ENCODE measurements at regions not wholly inside any gene's neighbourhood (a gene's known extent, or its start where the extent isn't known, plus 50 kb on each side); places are given as distances from the start of the nearest gene placed in this dataset.

DNA sequence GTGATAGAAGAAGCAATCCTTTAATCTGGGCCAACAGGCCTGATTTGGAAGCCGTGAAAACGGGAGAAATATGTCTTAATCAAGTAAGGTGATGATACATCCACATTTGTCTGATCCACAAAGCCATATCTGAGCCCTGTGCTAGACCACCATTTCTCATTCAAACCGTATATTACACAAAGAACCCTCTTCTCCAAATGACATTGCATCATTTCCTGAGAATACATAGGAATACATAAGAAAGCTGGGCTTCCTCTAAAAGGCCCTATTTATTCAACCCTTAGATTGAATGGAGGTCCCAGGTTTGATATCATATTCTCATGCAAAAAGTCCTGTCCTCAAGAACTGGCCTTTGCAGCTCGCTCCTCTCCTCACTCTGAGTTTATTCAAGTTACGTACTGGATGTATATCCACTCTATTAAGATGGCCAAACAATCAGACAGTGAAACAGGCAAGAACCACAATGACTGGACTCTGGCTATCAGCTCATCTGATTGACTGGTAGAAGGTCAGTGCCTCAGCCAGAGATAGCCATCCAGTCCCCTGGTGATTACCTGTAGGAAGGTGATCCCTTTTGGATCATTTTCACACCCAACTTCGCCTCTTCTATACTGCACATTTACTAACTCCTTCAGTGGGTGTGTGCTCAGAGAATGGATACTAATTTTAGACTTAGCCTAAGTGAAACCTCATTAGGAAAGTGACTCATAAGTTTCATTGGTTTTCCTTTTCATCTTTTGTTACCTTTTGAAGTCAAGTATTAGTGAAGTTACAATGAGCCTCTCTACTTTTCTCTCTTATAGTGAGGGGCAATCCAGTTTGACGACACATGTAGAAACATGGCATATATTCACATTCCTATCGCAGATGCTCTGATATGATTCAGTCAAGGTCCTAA is 167.6 kb upstream of the WWC1 start:
- no peaks in the 10 kb centered on the region for H3K9me3 Mint-ChIP-seq
- H3K4me3 Mint-ChIP-seq: no peak overlapping the region
- no peak overlapping the region for H3K27ac ChIP-seq (ENCODE audit: low read depth, low read length)
- H3K36me3 ChIP-seq (ENCODE audit: control insufficient read depth, insufficient read depth, low read length): no peaks in the 10 kb centered on the region
- no peak overlapping the region for H3K4me3 ChIP-seq (ENCODE audit: low read length)
- 95% methylated on average over 4 to 8 of the region's 8 CpGs for WGBS, 2 experiments (ENCODE audit: insufficient coverage in 1 of 2, insufficient read length in 1 of 2)
- no peaks in the 10 kb centered on the region for H3K4me1 ChIP-seq (ENCODE audit: control insufficient read depth, insufficient read depth, low read length)
- no peaks in the 10 kb centered on the region for H3K36me3 Mint-ChIP-seq (ENCODE audit: low read depth)
- H3K27me3 ChIP-seq (ENCODE audit: control insufficient read depth, insufficient read depth, low read length, poor library complexity, severe bottlenecking): no peaks in the 10 kb centered on the region
- no peaks in the 10 kb centered on the region for H3K9me3 ChIP-seq (ENCODE audit: control insufficient read depth, low read length)
- H3K27me3 Mint-ChIP-seq (ENCODE audit: insufficient read depth): peaks cover 2% of the 10 kb centered on the region
- H3K4me1 Mint-ChIP-seq: peaks cover 5% of the 10 kb centered on the region
- DNase-seq: no peak
- H3K27ac Mint-ChIP-seq: no peak overlapping the region
- no peak overlapping the region for H3K9ac ChIP-seq (ENCODE audit: extremely low read depth, low read length, poor library complexity, severe bottlenecking)
- TF ChIP-seq, protein P1, sequence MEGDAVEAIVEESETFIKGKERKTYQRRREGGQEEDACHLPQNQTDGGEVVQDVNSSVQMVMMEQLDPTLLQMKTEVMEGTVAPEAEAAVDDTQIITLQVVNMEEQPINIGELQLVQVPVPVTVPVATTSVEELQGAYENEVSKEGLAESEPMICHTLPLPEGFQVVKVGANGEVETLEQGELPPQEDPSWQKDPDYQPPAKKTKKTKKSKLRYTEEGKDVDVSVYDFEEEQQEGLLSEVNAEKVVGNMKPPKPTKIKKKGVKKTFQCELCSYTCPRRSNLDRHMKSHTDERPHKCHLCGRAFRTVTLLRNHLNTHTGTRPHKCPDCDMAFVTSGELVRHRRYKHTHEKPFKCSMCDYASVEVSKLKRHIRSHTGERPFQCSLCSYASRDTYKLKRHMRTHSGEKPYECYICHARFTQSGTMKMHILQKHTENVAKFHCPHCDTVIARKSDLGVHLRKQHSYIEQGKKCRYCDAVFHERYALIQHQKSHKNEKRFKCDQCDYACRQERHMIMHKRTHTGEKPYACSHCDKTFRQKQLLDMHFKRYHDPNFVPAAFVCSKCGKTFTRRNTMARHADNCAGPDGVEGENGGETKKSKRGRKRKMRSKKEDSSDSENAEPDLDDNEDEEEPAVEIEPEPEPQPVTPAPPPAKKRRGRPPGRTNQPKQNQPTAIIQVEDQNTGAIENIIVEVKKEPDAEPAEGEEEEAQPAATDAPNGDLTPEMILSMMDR (conservative IDR thresholded peaks at IDR 0.05): no peak

DNA sequence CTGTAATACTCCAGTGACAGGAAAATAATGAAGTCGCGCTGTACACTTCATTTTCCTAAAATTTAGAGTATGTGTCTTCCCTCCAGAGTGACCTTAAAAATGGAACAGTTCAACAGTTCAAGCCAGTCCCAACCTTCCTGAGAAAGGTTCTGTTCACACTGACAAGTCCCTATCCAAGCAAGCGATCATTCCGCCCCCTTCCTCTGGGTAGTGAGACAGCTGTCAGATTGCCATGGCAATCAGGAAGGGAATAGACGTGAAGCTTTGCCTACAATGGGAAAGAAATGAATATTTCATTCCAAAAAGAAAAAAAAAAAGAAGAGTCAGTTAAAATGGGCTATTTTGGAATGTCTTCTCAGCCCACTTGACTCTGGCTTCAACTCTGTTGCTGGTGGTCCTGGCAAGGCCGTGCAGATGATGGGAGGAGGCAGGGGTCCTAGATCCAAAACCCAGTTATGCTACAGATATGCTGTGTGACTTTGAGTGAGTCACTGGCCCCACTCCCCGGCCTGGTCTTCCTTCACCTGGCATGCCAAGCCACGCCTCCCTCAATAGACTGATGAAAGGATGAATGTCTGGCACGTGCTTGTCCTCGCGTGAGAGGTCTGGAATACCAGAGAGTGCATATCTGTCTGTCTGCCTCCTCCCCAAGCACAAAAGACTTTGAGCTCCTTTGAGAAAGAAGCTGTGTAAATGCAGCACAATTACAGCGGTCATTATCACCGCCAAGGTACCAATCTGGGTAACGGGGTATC is 165.8 kb upstream of the WWC1 start:
- Histone ChIP-seq H3K4me3 (ENCODE audit: low read length) (no peak overlapping the region), H3K36me3 (ENCODE audit: control insufficient read depth, insufficient read depth, low read length) (no peaks in the 10 kb centered on the region), H3K27me3 (ENCODE audit: control insufficient read depth, insufficient read depth, low read length, poor library complexity, severe bottlenecking) (no peaks in the 10 kb centered on the region), H3K27ac (ENCODE audit: low read depth, low read length) (no peak overlapping the region), H3K9me3 (ENCODE audit: control insufficient read depth, low read length) (no peaks in the 10 kb centered on the region), H3K9ac (ENCODE audit: extremely low read depth, low read length, poor library complexity, severe bottlenecking) (no peak overlapping the region), H3K4me1 (ENCODE audit: control insufficient read depth, insufficient read depth, low read length) (no peaks in the 10 kb centered on the region)
- no peaks in the 10 kb centered on the region for H3K9me3 Mint-ChIP-seq
- H3K4me1 Mint-ChIP-seq: peaks cover 5% of the 10 kb centered on the region
- TF ChIP-seq, protein P1 (conservative IDR thresholded peaks at IDR 0.05): no peak
- peaks cover 2% of the 10 kb centered on the region for H3K27me3 Mint-ChIP-seq (ENCODE audit: insufficient read depth)
- H3K4me3 Mint-ChIP-seq: no peak overlapping the region
- 90 to 93% methylated on average over 12 to 14 of the region's 14 CpGs for WGBS, 2 experiments (ENCODE audit: insufficient coverage in 1 of 2, insufficient read length in 1 of 2)
- no peak for DNase-seq
- no peak overlapping the region for H3K27ac Mint-ChIP-seq
- no peaks in the 10 kb centered on the region for H3K36me3 Mint-ChIP-seq (ENCODE audit: low read depth)

DNA sequence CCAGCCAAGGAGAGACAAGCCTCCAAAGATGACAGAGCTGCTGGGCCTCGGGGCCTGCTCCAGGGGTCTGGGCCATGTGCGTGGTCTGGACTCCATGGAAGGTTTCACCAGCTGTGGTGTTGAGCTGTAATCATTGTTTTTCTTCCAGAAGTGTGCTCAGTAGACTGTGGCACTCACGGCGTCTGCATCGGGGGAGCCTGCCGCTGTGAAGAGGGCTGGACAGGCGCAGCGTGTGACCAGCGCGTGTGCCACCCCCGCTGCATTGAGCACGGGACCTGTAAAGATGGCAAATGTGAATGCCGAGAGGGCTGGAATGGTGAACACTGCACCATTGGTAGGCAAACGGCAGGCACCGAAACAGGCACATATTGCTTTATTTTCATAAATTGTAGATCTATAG is 164.8 kb upstream of the WWC1 start:
- H3K36me3 Mint-ChIP-seq (ENCODE audit: low read depth): no peaks in the 10 kb centered on the region
- peaks cover 2% of the 10 kb centered on the region for H3K27me3 Mint-ChIP-seq (ENCODE audit: insufficient read depth)
- TF ChIP-seq, protein P1 (conservative IDR thresholded peaks at IDR 0.05): no peak
- Histone ChIP-seq H3K27ac (ENCODE audit: low read depth, low read length) (no peak overlapping the region), H3K27me3 (ENCODE audit: control insufficient read depth, insufficient read depth, low read length, poor library complexity, severe bottlenecking) (no peaks in the 10 kb centered on the region), H3K4me3 (ENCODE audit: low read length) (no peak overlapping the region), H3K9me3 (ENCODE audit: control insufficient read depth, low read length) (no peaks in the 10 kb centered on the region), H3K9ac (ENCODE audit: extremely low read depth, low read length, poor library complexity, severe bottlenecking) (no peak overlapping the region), H3K4me1 (ENCODE audit: control insufficient read depth, insufficient read depth, low read length) (no peaks in the 10 kb centered on the region), H3K36me3 (ENCODE audit: control insufficient read depth, insufficient read depth, low read length) (no peaks in the 10 kb centered on the region)
- no peak overlapping the region for H3K4me3 Mint-ChIP-seq
- no peak for DNase-seq
- WGBS, 2 experiments (ENCODE audit: insufficient coverage in 1 of 2, insufficient read length in 1 of 2): 92 to 93% methylated on average over 15 of the region's 15 CpGs
- H3K9me3 Mint-ChIP-seq: no peaks in the 10 kb centered on the region
- H3K4me1 Mint-ChIP-seq: peaks cover 5% of the 10 kb centered on the region
- H3K27ac Mint-ChIP-seq: no peak overlapping the region

Measured in endodermal cell (in vitro differentiated cells).